GM19372 (cell line): ENCODE measurements at regions not wholly inside any gene's neighbourhood (a gene's known extent, or its start where the extent isn't known, plus 50 kb on each side); places are given as distances from the start of the nearest gene placed in this dataset.
"Not testable (repeated sequence)": the region's sequence is repeated elsewhere in the genome, so short reads cannot be mapped to it uniquely, and the experiment has no call there.

Experiments
- ATAC-seq: cut with Tn5 transposase; IDR thresholded peaks from one replicate; pipeline ENCODE4 v1.9.1; 2021; ENCODE audit warnings: mild to moderate bottlenecking, low read depth, moderate library complexity; ENCODE audit not compliant: unreplicated experiment

DNA sequence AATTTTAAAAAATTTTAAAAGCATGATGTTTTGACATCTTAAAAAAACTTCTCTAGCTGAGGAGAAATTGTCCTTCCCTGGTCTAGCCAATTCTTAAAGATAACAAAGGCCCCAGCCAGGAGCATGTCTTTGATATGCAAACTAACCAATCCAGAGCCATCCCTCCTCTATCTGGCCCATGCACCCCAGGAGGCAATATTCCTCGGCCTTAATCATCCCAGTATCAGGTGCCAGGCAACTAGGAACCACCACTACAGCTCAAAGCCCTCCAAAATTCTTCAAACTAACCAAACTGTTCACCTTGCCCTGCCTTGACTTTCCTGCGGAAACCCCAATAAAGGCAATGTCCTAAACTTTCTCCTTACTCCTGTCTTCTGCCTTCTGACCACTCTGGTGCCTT is 97.8 kb upstream of the USP9X start:
- no peak for ATAC-seq

DNA sequence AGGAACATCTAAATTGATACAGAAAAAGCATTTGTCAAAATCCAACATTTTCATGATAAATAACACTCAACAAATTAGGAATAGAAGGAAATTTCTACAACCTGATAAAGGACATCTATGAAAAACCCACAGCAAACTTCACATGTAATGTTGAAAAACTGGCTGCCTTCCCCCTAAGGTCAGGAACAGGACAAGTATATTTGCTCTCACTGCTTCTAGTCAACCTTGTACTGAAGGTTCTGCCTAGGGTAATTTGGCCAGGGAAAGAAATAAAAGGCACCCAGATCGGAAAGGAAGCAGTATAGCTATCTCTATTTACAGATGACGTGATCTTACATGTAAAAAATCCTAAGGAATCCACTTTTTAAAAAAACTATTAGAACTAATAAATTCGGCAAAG is 97.1 kb upstream of the USP9X start:
- no peak for ATAC-seq

DNA sequence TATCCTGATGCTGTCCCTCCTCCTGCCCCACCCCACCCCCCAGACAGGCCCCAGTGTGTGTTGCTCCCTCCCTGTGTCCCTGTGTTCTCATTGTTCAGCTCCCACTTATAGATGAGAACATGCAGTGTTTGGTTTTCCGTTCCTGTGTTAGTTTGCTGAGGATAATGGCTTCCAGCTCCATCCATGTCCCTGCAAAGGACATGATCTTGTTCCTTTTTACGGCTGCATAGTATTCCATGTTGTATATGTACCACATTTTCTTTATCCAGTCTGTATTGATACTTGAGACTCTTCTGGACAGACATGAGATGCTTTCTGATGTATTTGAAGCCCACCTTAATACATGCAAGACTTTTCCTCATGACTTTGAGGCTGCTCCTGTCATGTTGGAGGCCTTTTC is 91.8 kb upstream of the USP9X start:
- ATAC-seq = not testable (repeated sequence)

DNA sequence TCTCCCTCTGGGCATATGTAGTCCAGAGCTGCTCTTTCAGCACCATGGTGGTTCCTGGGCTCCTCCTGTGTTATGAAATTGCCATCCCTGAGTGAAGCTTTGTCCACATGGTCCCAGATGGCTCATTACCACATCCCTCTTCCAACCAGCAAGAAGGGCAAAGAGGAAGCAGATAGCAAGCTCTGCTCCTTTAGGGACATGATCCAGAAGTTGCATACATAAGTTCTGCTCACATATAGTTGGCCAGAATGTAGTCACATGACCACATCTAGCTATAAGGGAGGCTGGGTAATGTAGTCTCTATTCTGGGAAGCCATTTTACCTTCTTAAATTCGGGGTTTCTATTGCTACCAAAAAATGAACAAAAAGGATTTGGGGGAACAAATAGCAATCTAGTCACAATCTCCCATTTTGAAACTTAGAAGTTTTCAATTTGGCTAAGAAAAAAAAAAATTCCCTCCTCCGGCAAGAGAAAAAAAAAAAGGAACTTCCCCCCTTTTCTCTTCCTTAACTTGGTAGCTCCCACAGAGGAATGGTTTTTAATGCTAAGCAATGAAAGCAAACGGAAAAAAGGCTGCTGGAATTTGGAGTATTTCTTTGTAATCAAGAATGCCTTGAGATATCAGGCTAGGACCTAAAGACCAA is 88.2 kb upstream of the USP9X start:
- ATAC-seq = no peak

GRCh38 chrX:40998123-40998522 is 87.1 kb upstream of the USP9X start:
- no peak for ATAC-seq

- no peak for ATAC-seq
These were observed 83.9 kb upstream of the USP9X start for GRCh38 chrX:41001327-41001726.

DNA sequence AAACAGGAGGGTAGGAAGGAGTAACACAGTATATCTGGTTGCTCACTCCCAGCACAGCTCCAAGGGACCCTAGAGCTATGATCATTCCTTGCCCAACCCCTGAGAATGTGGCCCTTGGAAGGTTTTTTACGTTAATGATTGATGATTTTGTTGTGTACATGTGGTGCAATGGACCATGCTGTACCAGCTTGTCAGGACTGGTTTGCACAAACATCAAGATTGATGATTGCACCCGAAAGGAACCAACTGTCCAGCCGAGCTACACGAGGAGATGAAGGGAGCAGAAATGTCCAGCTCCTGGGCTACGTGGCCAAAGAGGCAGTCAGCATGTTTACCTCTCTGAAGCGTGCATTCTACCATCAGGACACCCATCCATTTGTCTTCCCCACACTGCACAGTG is 83.2 kb upstream of the USP9X start:
- ATAC-seq = no peak

DNA sequence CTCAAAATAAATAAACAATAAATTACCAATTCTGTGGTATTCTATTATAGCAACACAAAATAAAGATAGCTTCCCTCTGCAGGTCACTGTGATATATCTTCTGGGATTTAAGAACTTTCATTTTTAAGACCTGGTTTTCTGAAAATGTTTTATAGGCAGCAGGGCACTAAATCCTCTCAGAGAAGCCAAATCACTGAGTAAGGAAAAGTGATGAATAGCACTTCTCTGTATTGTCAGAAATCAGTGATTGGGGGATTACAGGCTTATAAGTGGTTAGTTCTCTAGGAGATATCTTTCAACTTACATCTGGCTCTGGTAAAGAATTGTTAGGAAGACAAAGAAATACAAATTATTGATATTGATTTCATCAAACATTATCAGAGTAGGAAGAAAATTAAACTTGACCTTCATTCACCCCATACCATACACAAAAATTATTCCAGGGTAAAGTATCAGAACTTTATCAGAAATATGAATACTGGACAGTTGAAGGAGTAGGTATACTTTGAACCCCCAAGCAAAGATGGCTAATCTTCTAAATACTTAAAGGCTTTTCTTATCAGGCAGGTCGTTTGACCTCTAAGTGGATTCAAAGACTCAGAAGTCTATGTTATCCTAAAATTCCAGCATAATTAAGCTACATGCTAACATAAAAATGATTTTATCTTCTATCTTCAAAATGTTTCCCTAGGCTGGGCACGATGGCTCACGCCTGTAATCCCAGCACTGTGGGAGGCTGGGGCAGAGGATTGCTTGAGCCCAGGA is 81.6 kb upstream of the USP9X start:
- ATAC-seq = no peak

DNA sequence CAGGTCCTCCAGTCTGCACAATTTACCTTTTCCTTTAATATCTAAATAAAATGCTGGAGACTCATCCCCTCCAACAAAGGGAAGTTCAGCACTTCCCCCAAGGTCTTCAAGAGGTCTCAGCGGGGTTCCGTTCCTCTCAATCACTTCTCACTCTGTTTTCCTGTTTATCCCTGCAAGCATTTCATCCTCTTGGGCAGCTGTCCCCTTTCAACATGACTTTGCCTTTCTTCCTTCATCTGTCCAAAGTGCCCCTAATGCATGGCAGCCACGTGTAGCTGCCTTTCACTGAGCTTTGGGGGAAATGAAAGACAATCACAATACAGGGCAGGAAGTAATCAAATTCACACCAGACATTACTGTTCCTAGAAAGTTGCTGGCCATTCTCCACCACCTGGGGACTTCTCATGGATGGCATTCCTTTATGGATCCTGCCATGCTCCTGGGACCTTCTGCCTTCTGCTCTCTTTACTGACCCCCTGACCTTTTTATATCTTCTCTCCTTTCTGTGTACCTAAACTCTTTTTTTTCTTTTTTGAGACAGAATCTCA is 79.7 kb upstream of the USP9X start:
- ATAC-seq = no peak

DNA sequence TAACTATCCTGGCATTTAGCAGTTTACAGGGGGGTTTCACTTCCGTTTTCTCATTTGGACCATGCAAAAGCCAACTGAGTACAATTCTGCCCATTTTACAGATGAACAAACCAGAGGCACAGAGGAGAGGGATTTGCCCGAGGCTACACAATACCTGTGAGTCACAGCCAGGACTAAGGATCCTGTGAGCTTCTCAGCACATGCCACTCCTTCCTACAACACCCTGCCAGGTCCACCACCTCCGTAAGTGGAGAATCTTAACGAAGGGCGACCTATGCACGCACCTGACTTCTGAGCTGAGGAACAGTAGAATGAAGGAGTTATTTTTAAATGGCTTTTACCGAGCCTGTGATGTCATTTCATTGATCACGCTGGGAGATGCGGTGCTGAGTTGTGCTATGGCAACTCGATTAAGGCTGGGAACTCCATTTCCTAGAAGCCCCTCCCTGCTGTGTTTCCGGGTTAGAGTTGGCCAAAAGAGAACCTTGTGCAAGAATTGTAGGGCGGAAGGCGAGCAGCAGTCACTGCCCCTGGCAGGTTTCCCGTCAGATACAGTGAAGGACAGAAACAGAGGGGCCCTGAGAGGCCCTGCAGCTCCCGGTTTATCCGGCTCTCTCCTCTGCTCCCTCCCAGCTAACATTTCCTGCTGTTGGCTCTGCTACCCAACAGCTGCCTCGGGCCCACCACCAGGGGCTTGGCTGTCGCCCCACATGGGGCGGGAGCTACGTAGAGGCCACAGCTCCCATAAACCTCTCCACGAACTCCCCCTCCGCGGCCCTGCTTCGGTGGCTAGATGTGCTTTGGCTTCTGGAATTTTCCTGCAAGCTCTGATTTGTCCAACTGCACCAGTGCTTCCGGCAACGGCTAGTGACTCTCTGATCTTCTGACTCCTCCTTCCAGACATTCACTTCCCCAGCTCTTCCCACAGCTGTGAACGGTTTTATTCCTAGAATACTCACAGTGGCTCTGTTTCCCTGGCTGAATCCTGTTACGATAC is 75.1 kb upstream of the USP9X start:
- ATAC-seq = no peak

DNA sequence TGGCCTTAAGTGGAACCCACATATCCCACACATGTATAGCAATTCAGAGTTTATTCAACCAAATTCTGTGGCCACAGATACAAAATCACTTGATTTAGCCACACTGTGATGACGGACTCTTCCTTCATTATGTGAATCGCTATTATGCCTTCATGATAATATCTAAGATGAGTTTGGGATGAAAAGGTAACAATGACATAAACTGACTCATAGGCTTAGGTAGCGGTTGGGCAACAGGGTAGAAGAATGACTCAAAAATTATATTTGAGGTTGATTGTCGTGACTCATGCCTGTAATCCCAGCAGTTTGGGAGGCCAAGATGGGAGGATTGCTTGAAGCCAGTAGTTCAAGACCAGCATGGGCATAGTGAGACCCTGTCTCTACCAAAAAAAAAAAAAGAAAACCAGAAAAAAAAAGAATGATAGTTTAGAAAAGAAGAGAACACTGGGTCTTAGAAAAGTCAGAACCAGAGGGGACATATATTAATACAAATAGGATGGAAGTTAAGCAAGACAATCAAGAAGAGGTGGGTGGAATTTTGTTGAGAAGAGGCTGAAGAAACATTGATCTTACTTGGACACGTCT is 70.4 kb upstream of the USP9X start:
- ATAC-seq = no peak

- not testable (repeated sequence) for ATAC-seq
These were observed 67.5 kb upstream of the USP9X start for GRCh38 chrX:41017785-41018184.

DNA sequence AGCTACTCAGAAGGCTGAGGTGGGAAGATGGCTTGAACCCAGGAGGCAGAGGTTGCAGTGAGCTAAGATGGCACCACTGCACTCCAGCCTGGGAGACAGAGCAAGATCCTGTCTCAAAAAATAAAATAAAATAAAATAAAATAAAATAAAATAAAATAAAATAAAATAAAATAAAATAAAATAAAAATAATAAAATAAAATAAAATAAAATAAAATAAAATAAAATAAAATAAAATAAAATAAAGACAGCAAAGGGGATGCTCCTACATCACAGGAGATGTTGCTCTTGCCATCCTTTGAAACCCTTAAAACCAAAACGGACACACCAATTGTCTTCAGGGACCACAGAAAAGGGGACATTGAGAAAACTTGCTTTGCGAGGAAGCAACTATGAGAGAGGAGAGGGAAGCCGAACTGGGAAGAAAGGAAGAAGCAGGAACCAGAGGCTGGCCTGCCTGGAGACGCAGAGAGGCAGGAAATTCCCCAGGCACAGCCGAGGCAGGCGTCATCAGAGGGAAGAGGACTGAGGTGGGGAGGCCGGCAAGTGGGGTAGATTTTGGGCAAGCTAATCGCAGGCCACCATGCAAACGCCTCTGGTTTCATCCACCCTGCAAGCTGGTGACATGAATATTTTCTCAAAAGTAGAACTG is 66.7 kb upstream of the USP9X start:
- ATAC-seq = not testable (repeated sequence)

DNA sequence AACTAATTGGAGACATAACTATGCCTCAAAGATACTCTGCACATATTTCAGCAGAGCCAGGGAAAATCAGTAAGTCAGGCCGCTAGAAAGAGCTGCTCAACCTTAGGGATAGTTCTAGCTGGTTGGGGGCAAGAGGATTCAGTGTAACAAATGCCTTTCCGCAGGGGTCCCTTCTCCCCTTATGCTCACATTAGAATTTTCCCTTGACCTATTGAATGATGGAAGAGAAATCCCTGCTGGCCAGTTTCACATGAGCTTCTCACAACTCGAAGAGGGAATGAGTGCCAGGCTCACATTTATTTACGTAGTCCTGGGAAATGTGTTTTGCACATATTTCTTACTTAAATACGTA is 66.2 kb upstream of the USP9X start:
- ATAC-seq = no peak

GRCh38 chrX:41022566-41022965 is 62.7 kb upstream of the USP9X start:
- ATAC-seq = no peak

DNA sequence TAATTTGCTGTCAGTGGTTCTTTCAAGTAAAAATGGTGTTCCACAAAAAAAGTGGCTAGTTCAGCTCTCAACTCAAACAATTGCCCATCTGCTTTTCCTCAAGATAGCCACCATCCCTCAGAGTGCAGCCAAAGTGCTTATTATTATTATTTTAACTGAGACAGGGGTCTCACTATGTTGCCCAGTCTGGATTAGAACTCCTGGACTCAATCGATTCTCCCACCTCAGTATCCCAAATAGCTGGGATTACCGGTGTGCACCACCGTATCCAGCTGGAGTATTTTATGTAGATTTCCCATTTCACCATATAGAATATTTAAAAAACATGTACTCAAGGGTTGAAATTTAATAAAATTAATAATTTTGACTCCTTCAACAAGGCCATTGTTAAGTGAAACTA is 62.1 kb upstream of the USP9X start:
- no peak for ATAC-seq

DNA sequence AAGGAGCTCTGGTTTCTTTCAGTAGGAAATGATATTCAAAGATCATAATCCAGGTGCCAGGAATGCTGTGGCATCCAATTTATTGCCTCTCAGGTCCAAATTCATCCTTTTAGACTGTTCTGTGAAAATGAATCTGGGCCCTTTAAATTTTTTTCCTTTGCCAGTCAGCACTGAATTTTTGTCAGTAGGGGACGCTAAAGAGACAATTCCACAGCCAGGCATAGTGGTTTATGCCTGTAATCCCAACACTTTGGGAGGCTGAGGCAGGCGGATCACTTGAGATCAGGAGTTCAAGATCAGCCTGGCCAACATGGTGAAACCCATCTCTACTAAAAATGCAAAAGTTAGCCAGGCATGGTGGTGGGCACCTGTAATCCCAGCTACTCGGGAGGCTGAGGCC is 60.9 kb upstream of the USP9X start:
- not testable (repeated sequence) for ATAC-seq

DNA sequence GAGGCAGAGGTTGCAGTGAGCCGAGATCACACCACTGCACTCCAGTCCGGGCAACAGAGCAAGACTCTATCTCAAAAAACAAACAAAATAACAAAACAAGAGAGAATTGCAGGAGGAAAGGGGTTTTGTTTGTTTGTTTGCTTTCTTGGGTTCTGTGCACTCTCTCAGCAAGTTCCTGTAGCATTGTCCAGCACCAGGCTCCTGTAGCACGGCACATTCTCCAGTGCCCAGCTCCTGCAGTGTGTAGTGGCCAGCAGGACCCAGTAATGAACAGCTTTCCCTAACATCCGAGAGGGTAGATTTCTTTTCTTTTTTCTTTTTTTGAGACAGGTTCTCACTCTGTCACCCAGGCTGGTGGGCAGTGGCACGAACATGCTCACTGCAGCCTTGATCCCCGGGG is 60.5 kb upstream of the USP9X start:
- ATAC-seq = no peak

GRCh38 chrX:41025926-41026701 is 59.1 kb upstream of the USP9X start:
- ATAC-seq = no peak
